SK-N-DZ (cell line): ENCODE measurements at regions not wholly inside any gene's neighbourhood (a gene's known extent, or its start where the extent isn't known, plus 50 kb on each side); places are given as distances from the start of the nearest gene placed in this dataset.

Source experiments
- DNase-seq: peaks from one replicate; pipeline ENCODE4 v3.0.0-alpha.2; 2015; ENCODE audit warnings: low spot score

DNA sequence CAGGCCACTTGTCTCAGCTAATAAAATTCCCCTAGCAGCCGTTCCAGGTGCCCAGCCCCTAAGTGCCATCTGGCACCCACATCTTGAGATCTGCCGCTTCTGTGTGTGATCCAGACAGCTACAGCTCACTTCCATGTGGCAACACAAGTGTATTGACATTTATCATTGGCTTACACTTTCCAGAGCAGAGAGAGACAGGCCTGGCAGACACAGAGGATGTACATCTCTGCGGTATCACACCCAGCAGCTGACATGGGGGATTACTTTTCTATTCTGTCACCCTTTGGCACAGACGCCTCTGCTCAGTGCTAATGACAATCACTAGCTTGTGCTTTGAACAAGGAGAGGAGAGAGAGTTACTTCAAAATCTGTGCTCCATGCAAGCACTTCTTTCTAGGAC is 195.9 kb downstream of the KDR start:
- no peak for DNase-seq

DNA sequence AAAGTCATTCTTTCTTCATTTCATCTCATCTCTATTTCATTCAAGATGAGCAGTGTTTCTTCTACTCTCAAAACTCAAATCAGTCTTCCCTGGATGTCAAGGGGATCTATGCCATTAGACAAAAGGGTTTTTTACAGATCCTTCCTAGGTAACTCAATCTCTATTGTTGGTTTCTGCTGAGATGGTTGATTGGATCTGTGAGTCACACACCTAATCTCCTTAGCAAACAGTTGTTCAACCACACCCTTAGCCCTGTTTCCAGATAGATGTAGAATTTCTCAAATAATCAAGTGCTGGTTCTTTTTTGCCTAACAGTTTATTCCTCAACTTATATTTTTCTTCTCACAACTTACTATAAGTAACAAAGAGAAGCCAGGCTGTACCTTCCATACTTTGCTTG is 200.5 kb downstream of the KDR start:
- no peak for DNase-seq

DNA sequence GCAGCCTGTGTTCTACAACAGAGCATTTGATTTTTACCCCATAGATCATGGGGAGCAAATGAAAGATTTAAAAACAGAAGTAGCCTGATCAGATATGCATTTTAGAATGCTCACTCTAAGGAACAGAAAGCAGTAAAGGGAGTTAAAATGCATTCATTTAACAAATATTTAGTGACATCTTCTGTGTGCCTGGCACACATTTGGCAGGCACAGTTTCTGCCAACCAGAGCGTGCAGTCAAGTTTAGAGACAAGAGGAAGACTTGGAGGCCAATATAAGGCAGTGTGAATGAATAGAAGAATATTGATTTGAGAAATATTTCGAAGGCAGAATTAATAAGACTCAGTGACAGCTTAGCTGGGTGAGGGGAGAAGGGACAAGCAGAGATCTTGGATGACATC is 210.1 kb downstream of the KDR start:
- DNase-seq, result no peak

DNA sequence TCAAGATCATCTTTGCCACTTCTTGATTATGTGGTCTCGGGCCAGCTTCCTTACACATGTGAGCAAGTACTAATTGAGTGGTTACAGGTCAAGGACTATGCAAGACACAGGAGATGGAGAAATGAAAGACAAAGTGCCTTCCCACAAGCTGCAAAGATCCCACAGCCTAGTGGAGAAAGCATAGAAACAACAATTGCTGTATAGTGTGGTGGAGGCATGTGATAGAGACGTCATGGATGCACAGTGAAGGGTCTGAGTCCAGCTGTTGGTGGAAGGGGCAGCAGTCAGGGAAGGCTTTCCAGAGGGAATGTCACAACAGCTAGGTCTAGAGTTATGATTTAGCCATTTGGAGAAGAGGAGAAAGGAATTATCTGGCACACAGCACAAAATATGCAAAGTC is 210.6 kb downstream of the KDR start:
- no peak for DNase-seq

DNA sequence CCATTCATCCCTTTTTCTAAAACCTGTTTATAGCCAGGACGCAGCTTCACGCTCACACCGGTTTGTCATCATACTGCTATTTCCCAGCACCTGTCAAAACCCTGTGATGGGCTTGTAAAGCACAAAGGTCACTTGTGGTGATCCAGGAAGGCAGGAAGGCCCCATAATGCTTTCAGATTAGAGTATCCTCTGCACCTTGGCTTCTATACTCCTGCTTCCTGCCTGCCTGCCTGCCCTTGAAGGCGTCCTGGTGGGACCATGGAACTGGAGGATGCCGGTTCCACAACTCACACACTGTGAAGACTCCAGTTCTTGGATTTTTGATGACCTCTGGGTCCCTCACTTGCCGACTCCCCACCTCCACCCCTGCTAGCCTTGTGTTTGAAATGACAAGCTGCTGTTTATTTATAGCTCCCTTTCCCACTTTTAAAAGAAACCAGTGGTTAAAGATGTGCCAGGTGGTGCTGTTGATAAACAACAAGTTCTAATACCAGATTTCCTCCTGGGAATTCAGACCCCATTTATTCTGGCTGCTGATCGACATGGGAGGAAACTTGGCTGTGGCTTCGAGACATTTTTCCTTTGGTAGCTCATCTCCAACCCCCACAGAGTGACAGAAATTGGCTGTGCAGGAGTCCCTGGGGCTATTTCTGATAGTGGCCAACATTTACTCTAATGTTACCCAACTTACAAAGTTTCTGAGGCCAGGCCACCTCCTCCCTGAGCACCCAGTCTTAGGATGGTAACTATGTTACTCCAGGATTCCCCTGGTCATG is 211.5 kb downstream of the KDR start:
- no peak for DNase-seq

DNA sequence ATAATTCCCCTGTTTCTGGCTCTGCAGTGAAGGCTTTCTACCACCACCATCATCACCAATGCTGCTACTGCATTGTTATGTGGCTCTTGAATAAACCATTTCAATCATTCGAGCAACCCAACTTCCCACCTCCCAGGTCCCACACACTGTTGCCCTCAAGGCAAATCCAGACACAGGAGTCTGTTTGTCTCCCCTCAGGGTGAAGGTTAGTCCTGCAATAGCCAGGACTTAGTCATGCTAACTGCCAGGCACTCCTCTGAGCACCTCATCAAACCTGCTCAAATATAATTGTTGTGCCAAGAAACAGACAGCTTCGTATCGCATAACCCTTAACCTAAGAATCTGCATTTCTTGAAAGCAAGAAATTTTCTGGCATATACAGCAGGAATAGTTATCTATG is 213.2 kb downstream of the KDR start:
- DNase-seq, result no peak

DNA sequence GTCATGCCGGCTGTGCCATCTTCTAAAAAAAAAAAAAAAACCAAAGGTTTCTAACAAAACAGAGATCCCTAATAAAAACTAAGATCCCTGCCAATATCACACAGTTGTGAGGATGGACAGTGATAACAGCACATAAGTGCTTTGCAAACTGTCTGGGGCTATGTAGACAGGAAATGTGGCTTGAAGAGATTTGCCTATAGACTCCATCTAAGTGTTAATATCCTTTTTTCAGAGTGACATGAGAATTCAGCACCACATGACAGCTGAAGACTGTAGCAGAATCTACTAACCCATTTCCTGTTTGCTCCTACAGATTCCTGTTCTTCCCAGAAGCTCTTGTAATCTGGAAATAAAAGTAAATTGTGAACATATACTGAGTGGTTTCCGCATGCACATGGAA is 215.4 kb downstream of the KDR start:
- DNase-seq, result no peak

DNA sequence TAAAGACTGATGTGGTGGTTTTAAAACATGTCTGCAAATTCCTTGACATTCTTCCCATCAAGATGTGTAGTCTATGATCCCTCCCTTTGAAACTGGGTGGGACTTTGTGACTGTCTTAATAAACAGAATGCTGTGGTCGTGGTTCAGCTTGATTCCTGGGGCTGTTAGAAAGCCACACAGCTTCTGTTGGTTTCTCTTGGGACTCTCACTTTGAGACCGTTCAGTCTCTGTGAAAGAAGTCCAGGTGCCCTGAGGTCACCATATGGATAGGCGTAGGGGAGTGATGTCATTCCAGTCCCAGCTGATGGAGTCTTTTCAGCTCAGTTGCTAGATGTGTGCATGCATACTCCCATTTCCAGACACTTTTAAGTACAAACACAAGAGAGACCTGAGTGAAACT is 216.6 kb downstream of the KDR start:
- DNase-seq, result no peak

DNA sequence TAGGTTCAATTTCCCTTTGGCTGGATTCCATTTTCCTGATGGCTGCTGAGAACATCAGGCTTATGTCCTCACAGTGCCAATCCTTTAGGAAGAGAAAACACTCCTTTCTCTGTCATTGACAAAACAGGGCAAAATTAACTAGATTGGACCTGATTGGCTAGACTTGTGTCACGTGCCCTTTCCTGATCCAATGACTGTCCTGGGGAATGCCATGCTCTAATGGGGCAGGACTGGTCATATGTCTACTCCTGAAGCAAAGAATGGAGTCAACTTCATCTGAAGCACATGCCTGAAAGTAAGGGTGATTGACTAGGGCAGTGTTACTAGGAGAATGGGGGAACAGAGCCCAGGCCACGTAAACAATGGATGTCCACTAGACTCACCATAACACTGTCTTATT is 220.4 kb downstream of the KDR start:
- DNase-seq, result no peak

DNA sequence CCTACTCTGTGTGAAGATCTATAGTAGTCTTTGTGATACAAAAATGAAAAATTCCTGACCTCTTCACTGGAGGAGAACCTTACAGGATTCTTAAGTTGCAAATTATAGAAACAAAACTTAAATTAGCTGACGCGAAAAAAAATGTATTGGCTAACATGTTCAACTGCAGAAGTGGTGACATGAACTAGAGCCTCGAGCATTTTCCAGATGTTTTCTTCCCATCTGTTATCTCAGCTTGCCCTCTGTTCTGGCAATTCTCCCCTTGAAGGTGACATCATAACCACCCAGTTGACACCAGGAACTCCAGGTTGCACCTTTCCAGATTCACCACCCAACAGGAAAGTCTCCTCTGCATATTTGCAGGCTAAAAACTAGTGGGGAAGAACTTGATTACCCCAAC is 222.4 kb downstream of the KDR start:
- DNase-seq, result no peak

DNA sequence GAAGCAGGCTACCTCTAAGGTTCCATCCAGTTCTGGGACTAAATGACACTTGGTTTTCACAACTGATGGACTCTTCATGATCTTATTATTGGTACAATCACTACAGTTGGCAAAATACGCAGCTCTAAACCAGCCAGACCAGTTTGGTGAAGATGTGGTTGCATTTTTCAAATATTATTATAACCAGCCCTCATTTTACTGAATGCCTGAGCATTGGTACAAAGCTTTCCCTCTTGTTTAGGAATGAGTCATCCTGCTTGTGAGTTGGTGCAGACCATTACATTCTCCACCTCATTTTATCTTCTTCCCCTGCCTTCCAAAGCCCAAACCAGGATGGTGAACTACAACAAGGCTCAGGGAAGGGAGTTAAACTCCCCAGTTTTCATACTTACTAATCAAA is 223.1 kb downstream of the KDR start:
- DNase-seq, result no peak

DNA sequence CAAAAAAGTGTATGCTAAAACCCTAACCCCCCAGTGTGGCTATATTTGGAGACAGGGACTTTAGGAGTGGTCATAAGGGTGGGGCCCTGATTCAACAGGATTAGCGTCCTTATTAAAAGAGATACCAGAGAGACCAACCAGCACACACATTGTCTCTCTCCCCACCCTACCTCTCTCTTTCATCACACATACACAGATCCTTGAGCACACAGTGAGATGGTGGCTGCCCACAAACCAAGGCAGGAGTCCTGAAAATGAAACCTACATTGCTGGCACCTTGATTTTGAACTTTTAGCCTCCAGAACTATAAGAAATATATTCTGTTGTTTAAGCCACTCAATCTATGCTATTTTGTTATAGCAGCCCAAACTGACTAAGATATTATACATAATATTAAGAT is 224.2 kb downstream of the KDR start:
- no peak for DNase-seq

DNA sequence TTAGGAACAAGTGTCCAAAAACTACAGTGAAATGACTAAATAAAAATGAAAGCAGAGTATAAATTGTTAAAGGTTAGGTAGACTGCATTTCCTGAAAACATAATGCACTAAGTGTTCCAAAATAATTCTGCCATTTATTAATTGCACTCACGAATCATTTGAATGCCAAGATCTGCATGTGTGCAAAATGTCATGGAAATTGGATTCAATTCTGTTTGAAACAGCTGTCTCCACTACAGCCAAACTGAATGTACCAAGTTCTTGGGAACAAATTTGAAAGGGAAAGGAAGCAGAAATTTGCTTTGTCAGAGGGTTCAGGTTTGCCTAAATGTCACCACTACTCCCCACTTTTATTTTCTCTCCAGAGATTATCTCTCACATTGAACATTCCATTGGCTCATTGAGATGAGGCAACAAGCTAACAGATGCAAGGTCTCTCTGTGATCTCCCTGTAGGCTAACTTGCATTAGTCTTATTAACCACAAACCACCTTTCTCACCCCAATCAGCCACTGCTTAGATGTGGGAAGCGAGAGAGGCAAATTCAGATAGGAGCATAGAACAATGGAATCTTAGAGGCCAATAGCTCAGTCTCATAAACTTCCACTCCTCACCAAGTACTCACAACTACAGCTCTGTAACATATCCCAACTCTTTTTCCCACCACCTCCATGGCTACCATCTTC is 226.6 kb downstream of the KDR start:
- no peak for DNase-seq

DNA sequence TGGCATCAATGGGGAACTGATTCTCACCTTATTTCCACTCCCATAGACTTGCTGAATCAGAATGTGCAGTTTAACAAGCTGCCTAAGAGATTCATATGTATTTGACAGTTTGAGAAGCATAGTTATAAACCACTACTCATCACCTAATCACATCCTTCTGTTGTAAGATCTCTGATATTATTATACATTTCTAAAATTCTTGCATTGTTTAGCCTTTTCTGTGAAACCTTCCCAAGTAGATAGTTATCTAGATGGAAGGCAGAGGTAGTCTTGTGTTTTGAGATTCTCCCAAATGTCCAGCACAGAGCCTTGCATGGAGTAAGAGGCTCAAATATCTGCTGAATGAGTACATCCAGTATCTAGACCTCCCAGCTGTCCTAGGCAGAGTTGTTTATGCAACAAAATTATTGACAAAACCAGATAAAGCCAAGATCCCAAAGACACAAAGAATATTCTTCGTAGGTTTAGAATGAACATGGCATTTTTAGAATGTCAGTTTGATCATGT is 227.3 kb downstream of the KDR start:
- no peak for DNase-seq

DNA sequence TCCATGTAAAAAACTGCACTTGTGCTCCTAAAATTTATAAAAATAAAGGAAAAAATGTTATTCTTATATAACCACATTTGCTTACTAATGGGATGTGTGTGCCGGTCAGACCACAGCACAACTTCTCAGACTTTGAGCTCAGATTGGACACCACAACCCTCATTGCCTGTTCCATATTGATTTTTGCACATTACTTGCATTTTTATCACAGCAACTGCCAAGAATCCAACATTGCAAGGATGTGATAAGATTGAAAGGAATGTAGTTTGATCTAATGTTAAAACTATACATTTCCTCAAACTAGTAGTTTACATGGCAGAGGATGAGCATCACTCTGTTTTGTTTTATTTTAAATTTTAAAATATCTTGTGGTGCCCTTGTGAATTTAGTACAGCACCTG is 227.8 kb downstream of the KDR start:
- no peak for DNase-seq

DNA sequence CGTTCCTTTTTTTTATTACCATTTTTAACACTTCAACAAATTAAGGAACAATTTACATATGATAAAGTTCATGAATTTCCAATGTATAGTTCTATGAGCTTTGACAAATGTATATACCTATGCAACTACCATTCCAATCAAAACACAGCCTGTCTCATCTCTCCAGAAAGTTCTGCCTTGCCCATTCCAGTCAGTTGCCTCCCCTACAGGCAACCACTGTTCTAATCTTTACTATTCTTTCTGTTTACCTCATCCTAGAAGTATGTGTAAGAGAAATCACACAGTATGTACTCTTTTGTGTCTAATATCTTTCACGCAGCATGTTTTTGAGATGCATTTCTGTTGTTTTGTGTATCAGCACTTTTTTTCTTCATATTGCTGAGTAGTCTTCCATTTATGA is 224.9 kb downstream of the KIT start:
- DNase-seq, result no peak

DNA sequence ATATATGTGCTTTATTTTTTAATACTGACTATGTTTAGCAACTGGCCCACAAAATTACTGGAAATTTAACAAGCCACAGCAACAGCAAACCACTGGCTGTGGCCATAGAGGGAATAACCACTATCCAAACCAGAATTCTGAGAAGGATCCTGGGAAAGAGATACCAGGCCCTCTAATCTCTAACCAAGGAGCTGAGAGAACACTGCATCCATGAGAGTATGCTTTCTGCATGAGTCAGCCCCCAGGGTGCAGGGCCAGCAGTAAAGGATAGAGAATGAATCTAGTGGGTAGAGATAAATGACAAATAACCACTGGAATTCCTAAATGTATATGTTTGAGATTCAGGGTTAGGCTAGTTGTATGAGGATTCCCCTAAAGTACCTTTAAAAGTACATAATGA is 221.8 kb downstream of the KIT start:
- no peak for DNase-seq

DNA sequence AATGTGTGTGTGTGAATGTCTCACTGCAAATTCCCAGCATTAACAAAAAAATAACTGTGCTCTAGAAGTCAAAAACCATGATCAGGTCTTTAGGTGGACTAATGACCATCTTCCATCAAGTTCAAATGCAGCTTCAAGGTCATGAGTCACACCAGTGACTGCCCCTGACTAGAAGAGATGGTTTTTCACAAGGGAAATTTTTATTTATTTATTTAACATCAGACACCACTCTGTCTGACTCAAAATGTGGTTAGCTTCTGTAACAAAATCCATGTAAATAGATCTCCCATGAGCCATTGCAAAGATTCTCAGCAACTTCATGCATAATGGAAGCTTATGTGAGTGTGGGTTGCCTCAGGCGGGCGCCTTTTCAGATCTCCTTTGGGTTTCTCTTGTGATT is 219.2 kb downstream of the KIT start:
- no peak for DNase-seq

DNA sequence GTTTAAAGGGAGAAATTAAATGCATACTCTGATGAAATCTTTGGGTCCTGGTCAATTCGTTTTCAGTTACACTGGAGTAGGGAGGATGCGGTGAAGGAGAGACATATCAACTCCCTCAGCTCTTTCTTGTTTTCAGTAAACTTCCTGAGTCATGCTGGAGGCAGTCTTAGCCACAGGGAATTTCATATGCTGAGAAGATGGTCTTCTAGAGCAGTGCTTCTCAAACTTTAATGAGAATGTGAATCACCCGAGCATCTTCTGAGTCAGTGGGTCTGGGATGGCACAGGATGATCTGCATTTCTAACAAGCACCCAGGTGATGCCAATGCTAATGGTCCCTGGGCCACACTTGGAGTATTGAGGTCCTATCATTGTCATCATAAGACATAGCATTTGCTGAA is 214.5 kb downstream of the KIT start:
- DNase-seq, result no peak

DNA sequence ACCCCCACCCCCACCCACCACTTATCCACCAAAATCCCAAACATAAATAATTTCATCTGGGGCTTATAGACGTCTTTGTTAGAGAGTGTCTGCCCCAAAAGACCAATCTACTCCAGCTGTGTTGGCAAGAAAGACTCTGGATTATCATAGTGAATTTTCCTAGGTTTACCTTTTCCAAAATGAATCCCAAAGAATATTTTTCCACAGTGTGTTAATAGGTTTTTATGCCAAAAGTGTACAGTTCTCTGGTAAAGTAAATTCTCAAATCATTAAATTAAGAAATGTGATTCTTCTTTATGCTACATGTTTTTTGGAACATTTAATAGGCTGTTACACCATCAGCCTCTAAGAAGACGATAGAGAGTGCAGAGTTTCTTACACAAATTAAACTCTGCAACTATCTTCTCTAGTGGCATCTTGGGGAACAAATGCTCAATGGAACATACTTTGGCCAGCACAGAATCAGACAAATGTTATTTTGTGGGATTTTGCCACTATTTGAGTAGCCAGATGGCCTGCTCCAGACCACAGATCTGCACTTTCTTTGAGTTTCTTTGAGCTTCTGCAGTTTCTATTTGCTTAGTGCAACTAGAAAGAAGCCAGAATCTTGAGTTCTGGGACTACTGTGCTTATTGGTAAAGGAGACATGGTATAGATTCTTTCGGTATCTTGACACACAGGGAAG is 206.0 kb downstream of the KIT start:
- no peak for DNase-seq

DNA sequence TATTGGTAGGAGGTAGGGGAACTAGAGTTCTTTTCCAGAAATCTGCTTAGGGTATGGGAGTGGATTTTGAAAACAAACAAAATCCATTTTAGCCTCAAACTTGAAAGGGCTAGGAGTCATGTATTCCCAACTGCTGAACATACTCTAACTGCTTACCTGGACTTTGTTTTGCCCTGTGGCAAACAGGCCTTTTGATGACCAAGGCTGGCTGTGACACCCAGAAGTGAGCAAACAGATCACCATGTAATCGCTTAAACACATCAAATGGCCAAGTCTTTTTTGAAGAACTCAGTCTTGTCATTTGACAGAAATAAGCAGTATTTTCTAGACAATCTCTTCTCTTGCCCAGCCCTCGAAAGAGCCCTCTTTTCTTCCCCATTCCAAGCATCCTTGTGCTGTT is 203.4 kb downstream of the KIT start:
- DNase-seq, result no peak

DNA sequence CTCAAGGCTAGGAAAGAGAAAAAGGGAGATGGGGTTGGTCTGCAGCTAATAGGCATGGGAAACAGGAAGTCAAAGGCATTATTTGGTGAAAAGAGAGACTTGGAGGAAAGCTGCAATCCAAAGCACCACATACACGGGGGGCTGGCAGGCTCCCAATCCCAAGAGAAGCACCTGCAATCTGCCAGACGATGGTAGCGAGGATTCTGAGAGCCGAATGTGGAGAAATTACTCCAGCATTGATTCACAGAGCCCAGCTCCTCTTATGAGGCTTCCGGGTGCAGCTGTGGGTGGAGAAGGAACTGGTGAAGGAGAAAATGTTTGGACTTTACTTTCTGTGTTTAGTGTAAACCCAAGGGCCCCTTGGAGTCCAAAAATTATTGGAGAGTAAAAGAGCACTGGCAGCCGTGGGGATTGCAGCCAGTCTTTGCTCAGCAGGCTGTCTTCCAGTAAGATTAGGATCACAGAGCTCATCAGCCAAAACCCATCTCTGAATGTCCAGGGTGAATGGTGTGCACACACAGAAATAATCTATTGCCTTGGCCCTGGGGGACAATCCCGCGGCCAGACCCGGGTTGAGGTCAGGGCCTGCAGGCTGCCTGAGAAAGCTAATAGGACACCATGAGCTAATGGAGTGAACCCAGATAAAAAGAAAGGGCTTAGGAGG is 197.6 kb downstream of the KIT start:
- no peak for DNase-seq
